ENCODE measurements at regions not wholly inside any gene's neighbourhood (a gene's known extent, or its start where the extent isn't known, plus 50 kb on each side); places are given as distances from the start of the nearest gene placed in this dataset.

GRCh38 chr10:131748831-131749766 is 151.7 kb upstream of the PPP2R2D start:
- TF ChIP-seq CTCF (IDR thresholded peaks at IDR 0.05) = no peak
- no peak for TF ChIP-seq POLR2AphosphoS5 (IDR thresholded peaks at IDR 0.05)
- TF ChIP-seq POLR2A (IDR thresholded peaks at IDR 0.05; ENCODE audit: low read depth) = no peak
- TF ChIP-seq EP300 (IDR thresholded peaks at IDR 0.05) = no peak
